HAP-1 (cell line): ENCODE measurements at regions not wholly inside any gene's neighbourhood (a gene's known extent, or its start where the extent isn't known, plus 50 kb on each side); places are given as distances from the start of the nearest gene placed in this dataset.
A peak's percentile ranks its signal among the peaks of the same experiment; 100 is the strongest.
"Not testable (repeated sequence)": the region's sequence is repeated elsewhere in the genome, so short reads cannot be mapped to it uniquely, and the experiment has no call there.

ENCODE experiments used
- DNase-seq, 2 experiments: peaks; one replicate each; pipeline ENCODE4 v3.0.0-alpha.2; 2016 to 2020; ENCODE audit warnings: low spot score in 2 of 2
- H3K27me3 ChIP-seq: fragments of 250-450 bp; sonication (Bioruptor Pico); 2 replicates; pipeline ENCODE4 v1.5.1; 2020; ENCODE audit warnings: low read depth, mild to moderate bottlenecking, moderate library complexity
- H3K36me3 ChIP-seq: fragments of 250-450 bp; sonication (Bioruptor Pico); replicated peaks from 2 replicates; pipeline ENCODE4 v1.5.1; 2020; ENCODE audit warnings: mild to moderate bottlenecking
- H3K4me1 ChIP-seq: fragments of 250-450 bp; sonication (Bioruptor Pico); 2 replicates; pipeline ENCODE4 v1.5.1; 2020; ENCODE audit warnings: mild to moderate bottlenecking
- H3K4me3 ChIP-seq: fragments of 250-450 bp; sonication (Bioruptor Pico); 2 replicates; pipeline ENCODE4 v1.5.1; 2020; ENCODE audit warnings: mild to moderate bottlenecking, moderate library complexity
- H3K9me3 ChIP-seq: fragments of 250-450 bp; sonication (Bioruptor Pico); 2 replicates; pipeline ENCODE4 v1.5.1; 2020; ENCODE audit warnings: mild to moderate bottlenecking, moderate library complexity
- in situ Hi-C: fragments of 300-500 bp; cut with MboI; formaldehyde crosslinking; loops from 3 replicates; pipeline ENCODE4 v1.14.3; 2020; ENCODE audit warnings: low sequenced_read_pairs, inconsistent platforms, mixed read lengths

GRCh38 chr2:59233448-59233847 lies 992.3 kb upstream of the FANCL start:
- Histone ChIP-seq H3K4me3 (no peak overlapping the region), H3K9me3 (no peaks in the 10 kb centered on the region), H3K4me1 (no peaks in the 10 kb centered on the region), H3K36me3 (no peaks in the 10 kb centered on the region), H3K27me3 (no peaks in the 10 kb centered on the region)
- no peak for DNase-seq
- in situ Hi-C loops: no loop called here

- H3K4me1 ChIP-seq: no peaks in the 10 kb centered on the region
- H3K36me3 ChIP-seq: no peaks in the 10 kb centered on the region
- no peak for DNase-seq
- in situ Hi-C loops: no loop called here
- H3K4me3 ChIP-seq: no peak overlapping the region
- no peaks in the 10 kb centered on the region for H3K9me3 ChIP-seq
- no peaks in the 10 kb centered on the region for H3K27me3 ChIP-seq
Observed at GRCh38 chr2:59232394-59233165, 991.5 kb upstream of the FANCL start.

GRCh38 chr2:59226362-59226761 lies 985.2 kb upstream of the FANCL start:
- DNase-seq, H3K27me3 ChIP-seq, in situ Hi-C loops, H3K4me1 ChIP-seq, H3K36me3 ChIP-seq, H3K4me3 ChIP-seq, H3K9me3 ChIP-seq: not testable (repeated sequence)

DNA sequence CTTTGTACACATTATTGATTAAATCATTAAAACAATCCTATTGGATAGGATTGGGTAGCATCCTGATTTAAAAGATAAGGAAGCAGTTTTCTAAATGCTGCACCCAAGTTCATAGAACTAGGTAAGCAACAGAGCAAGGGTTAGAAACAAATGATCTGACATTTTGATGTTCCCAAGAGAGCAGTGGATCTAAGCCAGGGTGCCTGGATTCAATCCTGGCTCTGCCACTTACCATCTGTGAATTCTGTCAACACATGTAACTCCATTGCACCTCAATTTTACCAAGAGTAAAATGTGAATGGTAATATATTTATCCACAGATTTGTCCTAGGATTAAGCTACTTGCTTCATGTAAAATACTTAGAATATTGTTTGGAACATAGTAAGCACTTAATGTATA lies 982.6 kb upstream of the FANCL start:
- Histone ChIP-seq H3K4me1 (no peaks in the 10 kb centered on the region), H3K27me3 (no peaks in the 10 kb centered on the region)
- in situ Hi-C loops: no loop called here

DNA sequence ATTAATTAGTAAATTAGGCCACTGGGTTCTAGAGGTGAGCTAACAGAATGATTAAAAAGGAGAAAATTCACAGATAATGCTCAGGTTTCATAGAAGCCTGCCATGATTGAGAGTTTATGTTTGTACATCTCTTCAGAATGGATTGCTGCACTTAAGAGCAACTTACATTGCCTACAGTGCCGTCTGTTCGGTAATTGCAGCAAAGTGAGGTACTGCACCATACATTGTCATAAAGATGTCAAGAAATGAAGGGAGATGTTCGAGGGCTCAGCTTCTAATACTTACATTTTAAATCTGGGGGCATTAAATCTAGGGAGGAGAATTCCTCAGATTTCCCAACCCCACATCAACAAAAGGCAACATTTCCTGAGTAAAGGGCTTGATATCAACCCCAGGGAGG lies 976.2 kb upstream of the FANCL start:
- no peaks in the 10 kb centered on the region for H3K36me3 ChIP-seq
- no peaks in the 10 kb centered on the region for H3K27me3 ChIP-seq
- H3K4me1 ChIP-seq: no peaks in the 10 kb centered on the region
- DNase-seq: no peak
- no peaks in the 10 kb centered on the region for H3K9me3 ChIP-seq
- in situ Hi-C loops: no loop called here
- no peak overlapping the region for H3K4me3 ChIP-seq

More for the DNA sequence above, 982.6 kb upstream of the FANCL start:
- H3K4me3 ChIP-seq: no peak overlapping the region
- H3K9me3 ChIP-seq: no peaks in the 10 kb centered on the region
- H3K36me3 ChIP-seq: no peaks in the 10 kb centered on the region
- no peak for DNase-seq

DNA sequence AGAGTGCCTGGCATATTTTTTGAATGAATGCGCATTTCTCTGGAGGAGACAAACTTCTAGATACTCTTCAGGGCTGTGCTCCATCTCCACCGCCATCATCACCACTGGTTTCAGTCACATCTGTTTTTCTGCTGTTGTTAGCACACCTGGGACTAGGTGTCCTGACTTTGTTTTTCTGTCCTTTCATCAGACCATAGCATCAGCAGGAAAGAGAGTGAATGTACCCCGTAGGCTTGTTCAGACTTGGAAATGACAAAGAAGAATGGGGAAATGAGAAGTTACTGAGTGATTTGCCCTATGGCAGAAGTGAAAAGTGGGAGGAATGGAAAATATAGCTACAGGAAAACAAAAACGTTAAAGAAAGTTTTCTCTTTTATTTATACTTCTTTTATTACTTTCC lies 965.2 kb upstream of the FANCL start:
- no peaks in the 10 kb centered on the region for H3K36me3 ChIP-seq
- H3K27me3 ChIP-seq: no peaks in the 10 kb centered on the region
- H3K4me1 ChIP-seq: no peaks in the 10 kb centered on the region
- no peak for DNase-seq
- in situ Hi-C loops: no loop called here
- H3K4me3 ChIP-seq: no peak overlapping the region
- no peaks in the 10 kb centered on the region for H3K9me3 ChIP-seq

DNA sequence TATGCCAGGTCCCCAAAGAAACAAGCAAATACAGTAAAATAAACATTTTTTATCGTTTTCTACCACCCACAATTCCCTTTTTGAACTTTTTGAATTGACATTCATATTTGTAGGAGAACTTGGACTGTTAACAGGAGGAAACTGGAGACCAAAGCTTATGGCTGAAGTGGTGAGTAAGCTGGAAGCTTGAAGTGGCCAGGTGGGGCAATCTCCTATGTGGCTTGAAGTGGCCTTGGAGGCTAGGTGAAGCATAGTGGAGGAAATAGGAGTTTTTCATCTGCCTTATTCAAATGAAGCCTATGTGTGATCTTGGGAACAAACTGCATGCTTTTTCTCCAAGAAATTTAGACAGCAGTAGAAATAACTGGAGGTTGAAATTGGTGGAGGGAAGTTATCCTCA lies 962.9 kb upstream of the FANCL start:
- no peaks in the 10 kb centered on the region for H3K4me1 ChIP-seq
- no peaks in the 10 kb centered on the region for H3K36me3 ChIP-seq
- no peak for DNase-seq
- in situ Hi-C loops: no loop called here
- H3K9me3 ChIP-seq: no peaks in the 10 kb centered on the region
- no peak overlapping the region for H3K4me3 ChIP-seq
- no peaks in the 10 kb centered on the region for H3K27me3 ChIP-seq

DNA sequence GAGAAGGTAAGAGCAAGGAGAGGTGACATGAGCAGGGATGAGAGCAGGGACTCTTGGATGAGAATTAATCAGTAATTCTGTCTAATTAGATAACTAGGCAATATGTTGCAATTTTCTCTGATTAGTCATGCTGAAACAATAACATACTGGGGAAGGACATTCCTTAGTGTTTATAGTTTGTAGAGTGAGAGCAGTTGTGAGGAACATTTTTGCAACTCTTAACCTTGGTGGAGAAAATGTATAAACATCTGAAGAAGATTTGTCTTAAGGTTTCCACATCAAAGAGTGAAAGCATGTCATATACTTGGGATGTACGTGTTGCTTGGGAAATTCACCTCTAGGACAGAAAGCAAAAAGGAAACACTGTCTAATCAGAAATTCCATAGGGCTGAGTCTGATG lies 955.4 kb upstream of the FANCL start:
- Histone ChIP-seq H3K9me3 (no peaks in the 10 kb centered on the region), H3K4me1 (no peaks in the 10 kb centered on the region), H3K27me3 (no peaks in the 10 kb centered on the region), H3K36me3 (no peaks in the 10 kb centered on the region), H3K4me3 (no peak overlapping the region)
- in situ Hi-C loops: no loop called here
- DNase-seq: no peak

- in situ Hi-C loops: no loop called here
- DNase-seq: no peak
- Histone ChIP-seq H3K36me3 (no peaks in the 10 kb centered on the region), H3K4me1 (no peaks in the 10 kb centered on the region), H3K27me3 (no peaks in the 10 kb centered on the region), H3K4me3 (no peak overlapping the region), H3K9me3 (no peaks in the 10 kb centered on the region)
Observed at GRCh38 chr2:59195851-59196250, 954.7 kb upstream of the FANCL start.

GRCh38 chr2:59191781-59192180 lies 950.7 kb upstream of the FANCL start:
- in situ Hi-C loops: no loop called here
- Histone ChIP-seq H3K4me1 (no peaks in the 10 kb centered on the region), H3K9me3 (no peaks in the 10 kb centered on the region), H3K27me3 (no peaks in the 10 kb centered on the region), H3K4me3 (no peak overlapping the region), H3K36me3 (no peaks in the 10 kb centered on the region)
- DNase-seq: no peak

DNA sequence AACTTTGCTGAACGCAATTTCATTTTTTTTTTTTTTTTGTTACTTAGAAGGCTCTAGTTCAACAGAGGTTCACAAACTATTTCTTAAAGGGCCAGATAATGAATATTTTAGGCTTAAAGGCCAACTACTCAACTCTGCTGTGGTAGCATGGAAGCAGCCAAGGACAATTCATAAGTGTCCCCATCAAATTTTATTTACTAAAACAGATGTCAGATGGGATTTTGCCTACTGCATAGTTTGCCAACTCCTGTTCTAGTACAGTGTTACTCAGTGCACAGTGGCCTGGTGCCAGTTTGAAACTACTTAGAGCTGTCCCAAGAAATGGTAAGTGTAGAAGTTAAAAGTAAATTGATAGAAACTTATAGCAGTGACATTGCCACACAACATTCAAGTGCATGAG lies 949.4 kb upstream of the FANCL start:
- H3K4me3 ChIP-seq: no peak overlapping the region
- in situ Hi-C loops: no loop called here
- no peaks in the 10 kb centered on the region for H3K9me3 ChIP-seq
- DNase-seq: no peak
- H3K4me1 ChIP-seq: no peaks in the 10 kb centered on the region
- H3K27me3 ChIP-seq: no peaks in the 10 kb centered on the region
- H3K36me3 ChIP-seq: no peaks in the 10 kb centered on the region

DNA sequence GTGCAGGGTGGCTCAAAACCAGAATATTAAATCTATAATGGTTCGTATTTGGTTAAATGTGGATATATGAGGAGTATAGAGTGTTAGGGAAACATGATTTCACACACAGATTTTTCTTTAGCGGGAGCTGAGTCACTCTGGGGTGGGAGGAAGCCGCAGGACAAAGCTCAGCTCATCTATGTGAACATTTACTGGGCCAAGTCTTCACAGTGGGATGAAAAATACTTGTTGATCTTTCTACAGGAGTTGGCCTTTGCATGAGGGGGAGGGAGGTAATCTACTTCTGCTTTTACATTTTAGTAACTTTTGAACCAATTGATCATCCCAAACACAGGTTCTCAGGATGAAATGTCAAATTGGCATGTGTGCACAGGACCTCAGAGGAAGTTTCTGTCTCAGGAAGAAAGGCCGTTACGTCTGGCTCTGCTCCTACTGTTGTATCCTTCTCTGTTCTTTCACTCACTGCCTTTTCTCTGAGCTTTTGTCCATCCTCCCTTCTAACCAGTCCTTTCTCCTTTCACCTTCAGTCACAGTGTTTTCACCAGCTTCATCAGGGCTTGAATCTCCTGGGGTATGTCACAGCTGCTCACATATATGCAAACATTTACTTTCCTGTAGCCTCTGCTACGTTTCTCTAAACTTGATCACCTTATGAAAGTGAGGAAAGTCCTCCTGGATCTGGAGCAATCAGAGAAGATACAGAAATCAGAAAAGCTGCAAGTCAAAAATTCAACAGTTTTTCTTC lies 943.3 kb upstream of the FANCL start:
- Histone ChIP-seq H3K4me3 (no peak overlapping the region), H3K36me3 (no peaks in the 10 kb centered on the region), H3K9me3 (no peaks in the 10 kb centered on the region), H3K27me3 (no peaks in the 10 kb centered on the region), H3K4me1 (no peaks in the 10 kb centered on the region)
- in situ Hi-C loops: no loop called here
- DNase-seq: no peak

- H3K4me1 ChIP-seq: no peaks in the 10 kb centered on the region
- no peak overlapping the region for H3K4me3 ChIP-seq
- no peaks in the 10 kb centered on the region for H3K27me3 ChIP-seq
- in situ Hi-C loops: no loop called here
- no peak for DNase-seq
- H3K9me3 ChIP-seq: no peaks in the 10 kb centered on the region
- H3K36me3 ChIP-seq: no peaks in the 10 kb centered on the region
Observed at GRCh38 chr2:59183070-59183469, 941.9 kb upstream of the FANCL start.

DNA sequence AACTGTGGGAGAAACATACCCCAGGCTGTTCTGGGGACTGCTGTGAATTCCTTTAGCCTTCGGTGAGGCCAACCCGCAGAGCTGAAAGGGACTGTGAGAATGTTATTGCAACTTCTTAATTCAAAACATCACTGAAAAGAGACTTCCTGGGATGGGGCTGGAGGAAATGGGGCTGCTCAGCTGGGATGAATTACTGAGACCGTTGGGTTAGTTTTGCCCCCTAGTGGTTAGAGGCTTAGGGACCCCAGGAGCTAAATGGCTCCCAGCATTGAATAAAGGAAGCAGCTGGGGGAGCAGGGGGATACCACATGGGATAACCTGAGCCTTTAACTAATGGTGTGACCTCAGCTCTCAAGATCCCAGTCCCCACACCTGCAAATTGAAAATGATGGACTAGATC lies 941.1 kb upstream of the FANCL start:
- Histone ChIP-seq H3K36me3 (no peaks in the 10 kb centered on the region), H3K4me3 (no peak overlapping the region), H3K27me3 (no peaks in the 10 kb centered on the region), H3K9me3 (no peaks in the 10 kb centered on the region), H3K4me1 (no peaks in the 10 kb centered on the region)
- DNase-seq: peak; percentile 14 to 56
- in situ Hi-C loops: no loop called here
